GM21367 (cell line): ENCODE measurements at regions not wholly inside any gene's neighbourhood (a gene's known extent, or its start where the extent isn't known, plus 50 kb on each side); places are given as distances from the start of the nearest gene placed in this dataset.
"Not testable (repeated sequence)": the region's sequence is repeated elsewhere in the genome, so short reads cannot be mapped to it uniquely, and the experiment has no call there.

Source experiments
- ATAC-seq: cut with Tn5 transposase; IDR thresholded peaks from one replicate; pipeline ENCODE4 v1.9.1; 2021; ENCODE audit not compliant: unreplicated experiment

DNA sequence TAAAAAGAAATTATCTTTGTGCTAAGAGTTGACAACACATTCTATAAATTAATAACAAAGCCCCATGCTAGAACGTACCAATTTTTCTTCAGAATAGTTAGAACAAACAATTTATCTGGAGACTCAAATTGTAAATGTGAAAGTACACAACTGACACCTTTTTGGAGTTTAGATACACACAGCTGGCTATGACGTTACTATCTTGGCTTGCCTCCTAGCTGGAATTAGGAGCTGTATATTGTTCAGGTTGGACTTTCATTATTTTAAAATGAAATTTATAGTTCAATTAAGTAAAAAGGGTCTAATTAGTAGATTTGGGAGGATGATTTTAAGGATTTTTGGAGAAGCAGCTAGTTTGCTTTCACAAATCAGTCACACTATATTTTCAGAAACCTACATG is 393.9 kb upstream of the RIOK2 start:
- ATAC-seq: no peak

DNA sequence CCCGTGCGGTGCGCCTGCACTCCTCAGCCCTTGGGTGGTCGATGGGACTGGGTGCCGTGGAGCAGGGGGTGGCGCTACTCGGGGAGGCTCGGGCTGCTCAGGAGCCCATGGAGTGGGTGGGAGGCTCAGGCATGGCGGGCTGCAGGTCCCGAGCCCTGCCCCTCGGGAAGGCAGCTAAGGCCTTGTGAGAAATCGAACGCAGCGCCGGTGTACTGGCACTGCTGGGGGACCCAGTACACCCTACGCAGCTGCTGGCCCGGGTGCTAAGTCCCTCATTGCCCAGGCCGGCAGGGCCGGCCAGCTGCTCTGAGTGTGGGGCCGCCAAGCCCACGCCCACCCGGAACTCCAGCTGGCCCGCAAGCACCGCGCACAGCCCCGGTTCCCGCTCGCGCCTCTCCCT is 396.9 kb upstream of the RIOK2 start:
- not testable (repeated sequence) for ATAC-seq

DNA sequence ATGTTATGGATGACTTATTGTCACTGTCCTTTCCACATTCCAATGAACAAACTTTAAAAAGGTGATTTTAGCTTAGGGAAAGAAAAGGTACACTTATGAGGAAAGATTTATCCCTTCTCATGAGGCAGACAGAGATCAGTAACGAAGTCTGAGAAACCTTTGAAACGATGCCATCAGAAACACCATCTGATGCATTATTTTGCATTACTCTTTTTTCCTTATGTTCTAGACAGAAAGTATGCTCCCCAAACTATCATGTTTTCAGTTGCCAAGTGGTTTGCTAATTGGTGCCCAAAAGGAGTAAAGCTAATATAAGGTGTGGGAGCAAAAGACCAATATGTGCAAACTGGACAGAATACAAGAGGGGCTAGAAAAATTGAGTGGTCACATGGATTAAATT is 397.7 kb upstream of the RIOK2 start:
- ATAC-seq: no peak

DNA sequence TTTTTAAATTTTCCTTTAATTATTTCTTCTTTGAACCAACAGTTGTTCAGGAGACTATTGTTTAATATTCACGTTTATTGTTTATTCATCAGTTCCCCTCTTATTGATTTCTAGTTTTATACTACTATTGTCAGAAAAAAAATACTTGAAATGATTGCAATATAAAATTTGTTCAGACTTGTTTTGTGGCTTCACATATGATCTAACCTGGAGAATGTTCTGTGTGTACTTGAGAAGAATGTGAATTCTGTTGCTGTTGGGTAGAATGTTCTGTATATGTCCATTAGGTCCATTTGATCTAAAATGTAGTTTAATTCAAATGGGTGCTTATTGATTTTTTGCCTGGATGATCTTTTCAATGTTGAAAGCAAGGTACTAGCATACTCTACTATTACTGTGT is 408.7 kb upstream of the RIOK2 start:
- no peak for ATAC-seq

DNA sequence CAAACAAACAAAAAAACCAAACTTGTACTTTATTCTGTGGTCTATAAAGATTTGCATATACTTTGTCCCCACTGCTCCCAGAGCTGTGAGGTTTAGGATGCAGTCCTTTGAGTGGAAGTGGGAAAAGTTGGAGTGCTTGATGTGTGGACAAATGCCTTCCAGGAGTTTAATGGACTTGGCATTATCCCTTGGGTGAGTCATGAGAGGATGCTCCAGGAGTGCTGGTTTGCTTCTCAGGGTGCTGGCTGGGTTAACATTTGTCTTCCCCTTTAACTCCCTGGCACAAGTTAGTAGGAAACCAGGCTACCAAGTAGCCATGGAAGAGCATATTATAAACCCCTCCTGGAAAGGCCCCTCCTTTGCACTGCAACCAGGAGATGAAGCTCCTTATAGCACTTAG is 417.4 kb upstream of the RIOK2 start:
- no peak for ATAC-seq

DNA sequence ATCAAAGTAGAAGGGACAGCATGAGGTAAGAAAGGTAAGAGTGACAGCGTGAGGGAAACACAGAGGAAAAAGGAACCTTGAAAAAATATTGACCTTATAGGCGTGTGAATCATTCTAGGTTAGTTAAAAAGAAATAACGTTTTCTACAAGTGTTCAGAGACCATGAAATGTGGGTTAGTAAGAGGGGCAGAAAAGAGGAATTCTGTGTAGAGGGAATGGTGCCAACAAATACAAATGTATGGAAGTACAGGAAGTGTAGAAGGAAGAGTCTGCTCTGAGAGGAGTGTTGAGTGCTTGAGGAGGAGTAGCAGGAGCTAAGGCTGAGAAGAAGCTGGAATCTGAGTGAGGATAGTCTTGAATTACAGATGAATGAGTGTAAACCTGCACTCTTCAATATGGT is 418.6 kb upstream of the RIOK2 start:
- ATAC-seq: no peak

DNA sequence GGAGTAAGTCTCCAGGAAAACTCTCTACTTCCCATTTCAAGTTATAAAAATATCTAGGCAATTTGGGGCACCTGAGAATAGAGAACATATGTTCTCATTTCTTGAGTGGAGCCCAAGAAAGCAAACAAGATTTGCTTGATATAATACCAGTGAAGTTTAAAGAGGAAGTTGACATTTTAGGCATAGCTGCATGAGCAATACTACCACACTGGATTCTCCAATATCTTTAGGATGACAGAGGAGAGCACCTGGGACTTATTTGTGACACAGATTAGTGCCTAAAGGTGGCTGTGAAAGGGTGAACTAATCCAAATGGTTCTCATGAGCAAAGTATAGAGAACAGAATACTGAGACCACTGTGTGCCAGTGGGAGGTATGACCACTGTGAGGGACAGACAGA is 423.5 kb upstream of the RIOK2 start:
- no peak for ATAC-seq

DNA sequence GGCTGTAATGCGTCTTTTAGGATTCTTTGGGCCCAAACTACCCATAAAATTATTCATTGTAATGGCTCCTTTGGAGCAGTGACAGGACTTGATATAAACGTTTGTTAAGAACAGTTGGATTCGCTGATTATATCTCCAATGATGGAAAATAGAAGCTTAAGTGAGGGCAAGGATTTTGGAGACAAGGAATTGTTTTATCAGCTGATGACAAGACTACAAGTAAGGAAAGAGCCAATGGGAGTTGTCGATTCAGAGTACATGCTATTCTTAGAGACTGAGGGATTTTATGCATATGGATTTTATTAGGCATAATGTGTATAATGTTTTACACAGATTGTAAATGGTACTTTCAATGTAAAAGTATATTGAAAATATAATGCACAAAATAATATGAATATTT is 425.5 kb upstream of the RIOK2 start:
- no peak for ATAC-seq

DNA sequence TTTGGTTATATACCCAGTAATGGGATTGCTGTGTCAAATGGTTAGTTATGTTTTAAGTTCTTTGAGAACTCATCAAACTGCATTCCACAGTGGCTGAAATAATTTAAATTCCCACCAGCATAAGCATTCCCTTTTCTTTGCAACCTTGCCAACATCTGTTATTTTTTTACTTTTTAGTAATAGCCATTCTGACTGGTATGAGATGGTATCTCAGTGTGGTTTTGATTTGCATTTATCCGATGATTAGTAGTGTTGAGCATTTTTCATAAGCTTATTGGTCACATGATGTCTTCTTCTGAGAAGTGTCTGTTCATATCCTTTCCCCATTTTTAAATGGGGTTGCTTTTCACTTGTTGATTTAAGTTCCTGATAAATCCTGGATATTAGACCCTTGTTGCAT is 435.7 kb upstream of the RIOK2 start:
- ATAC-seq: no peak

DNA sequence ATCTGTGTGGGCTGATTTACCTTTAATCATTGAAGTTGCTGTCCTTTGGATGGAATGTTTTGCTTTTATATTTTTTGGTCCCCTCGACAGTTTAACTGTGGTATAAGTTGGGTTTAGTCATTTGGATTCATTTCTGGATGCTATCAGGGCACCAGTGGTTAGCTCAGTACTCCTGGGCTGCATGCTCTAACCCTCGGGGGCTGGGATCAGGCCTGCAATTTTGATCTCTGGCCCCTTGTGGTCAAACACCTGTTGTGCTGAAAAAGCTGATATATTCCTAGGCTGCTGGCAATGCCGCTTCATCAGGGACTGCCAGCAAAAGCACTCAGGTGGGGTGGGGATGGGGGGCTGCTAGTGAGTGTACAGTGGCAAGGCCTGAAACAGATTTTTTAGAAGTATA is 440.4 kb upstream of the RIOK2 start:
- no peak for ATAC-seq

DNA sequence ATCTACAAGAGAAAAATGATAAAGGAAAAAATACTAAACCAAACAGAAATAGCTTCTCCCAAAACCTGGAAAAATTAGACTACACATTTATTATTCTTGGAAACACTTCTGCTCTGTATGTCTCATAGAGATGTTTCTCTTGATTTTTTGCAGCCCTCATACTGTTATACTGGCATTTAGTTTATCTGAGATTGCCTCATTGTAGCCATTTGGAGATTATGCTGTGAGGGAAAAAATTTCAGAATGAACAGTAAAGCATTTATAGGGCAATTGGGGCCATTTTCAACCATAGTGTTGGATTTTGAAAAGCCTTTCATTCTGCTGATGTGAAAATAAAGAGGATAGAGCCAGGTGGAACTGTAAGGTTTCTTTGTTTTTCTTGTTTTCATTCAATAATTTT is 441.8 kb upstream of the RIOK2 start:
- no peak for ATAC-seq

DNA sequence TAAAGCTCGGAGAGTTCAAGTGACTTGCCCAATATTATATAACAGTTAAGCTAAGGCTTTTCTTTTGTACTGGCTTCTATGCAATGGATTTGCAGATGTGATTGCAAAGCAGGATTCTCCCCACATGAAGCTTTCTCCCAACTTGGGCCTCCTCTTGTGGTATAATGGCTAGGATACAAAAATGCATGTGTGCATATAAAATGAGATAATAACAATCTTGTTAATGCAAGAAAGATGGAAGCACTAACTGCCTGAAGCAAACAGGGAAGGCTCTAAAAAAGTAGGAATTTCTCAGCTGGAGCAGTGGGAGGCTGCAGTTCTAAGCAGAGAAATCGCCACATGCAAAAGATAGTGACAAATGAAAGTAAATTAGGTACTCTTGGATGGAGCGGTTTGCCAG is 444.2 kb upstream of the RIOK2 start:
- ATAC-seq: no peak

DNA sequence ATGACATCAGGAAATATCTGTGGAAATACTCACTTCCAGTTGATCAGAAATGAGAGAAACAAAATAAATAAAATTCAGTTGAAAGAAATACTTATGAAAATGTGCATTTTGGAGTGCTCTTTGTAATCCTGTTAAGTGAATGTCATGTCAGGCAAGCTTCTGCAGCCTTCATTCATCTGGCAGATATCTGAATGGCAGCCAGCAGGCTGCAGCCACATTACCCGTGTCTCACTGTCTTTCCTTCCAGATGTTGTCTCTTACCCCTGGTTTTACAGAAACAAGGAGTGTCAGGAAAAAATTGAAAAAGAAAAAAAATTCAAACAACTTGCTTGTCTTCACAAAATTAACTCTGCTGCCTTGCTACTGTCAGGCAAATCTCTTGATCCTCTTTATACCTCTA is 445.0 kb upstream of the RIOK2 start:
- ATAC-seq: no peak

DNA sequence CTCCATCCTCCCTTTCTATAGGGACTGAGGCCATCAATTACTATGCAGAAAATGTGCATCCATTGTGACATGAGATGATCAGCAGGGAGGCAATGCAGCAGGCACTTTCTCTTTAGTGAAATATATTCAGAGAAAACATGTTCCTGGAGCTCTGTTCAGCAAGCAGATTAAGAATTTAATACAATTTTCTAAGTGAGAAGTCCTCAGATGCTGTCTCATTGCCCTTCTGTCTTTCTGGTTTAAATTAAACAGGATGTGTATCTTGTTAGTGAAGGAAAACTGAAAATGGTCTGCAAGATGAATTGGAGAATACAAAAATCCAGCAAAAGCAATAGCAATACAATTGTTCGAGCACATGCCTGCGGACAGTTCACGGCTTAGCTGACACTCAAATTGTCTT is 445.8 kb upstream of the RIOK2 start:
- no peak for ATAC-seq

DNA sequence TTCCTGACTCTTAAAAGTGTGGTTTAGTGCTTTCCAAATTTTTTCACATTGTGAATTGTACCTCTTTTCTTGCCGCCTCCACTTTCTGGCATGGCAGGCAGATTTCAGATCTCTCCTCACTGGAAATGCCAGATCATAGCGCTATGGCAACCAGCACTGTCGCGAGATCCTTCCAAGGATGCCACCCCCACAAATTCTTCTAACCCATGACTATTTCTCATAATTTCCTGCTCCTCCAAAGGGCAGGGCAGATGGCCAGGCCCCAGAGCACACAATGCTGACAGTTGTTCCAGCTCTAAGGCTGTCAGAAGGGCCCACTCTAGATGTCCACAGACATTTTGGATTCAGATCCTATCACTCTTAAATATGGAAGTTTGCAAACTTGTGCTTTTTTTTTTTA is 446.2 kb upstream of the RIOK2 start:
- ATAC-seq: no peak

DNA sequence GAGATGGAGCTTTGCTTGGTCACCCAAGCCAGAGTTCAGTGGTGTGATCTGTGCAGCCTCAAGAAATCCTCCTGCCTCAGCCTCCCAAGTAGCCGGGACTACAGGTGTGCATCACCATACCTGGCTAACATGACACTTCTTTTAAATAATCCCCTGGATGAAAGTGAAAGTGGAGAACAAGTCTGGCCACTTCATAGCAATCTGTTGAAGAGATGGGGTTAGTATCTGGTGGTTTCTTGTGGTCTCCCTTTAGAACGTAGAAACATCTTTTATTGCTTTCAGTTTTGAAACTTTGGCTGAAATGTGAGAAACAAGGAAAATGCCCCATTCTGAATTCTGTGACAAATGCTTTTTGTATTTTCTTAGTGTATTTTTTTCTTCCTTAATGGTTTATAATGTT is 452.5 kb upstream of the RIOK2 start:
- no peak for ATAC-seq

DNA sequence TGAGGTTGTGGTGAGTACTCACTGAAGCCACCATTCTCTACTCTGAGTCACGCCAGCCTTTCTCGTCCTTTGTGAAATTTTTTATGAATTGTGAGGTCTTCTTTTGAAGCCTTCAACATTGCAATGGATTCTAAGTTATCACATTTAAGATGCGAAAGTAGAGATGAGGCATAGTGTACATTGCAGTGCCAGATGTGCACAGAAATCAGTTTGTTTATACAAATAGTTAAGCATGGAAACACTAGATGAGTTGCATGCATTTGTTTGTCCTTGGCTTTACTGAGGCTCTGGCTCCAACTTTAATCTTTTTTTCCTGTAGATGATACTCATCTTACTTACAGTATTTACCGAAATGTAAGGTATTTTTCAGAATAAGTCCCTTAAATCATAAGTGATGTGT is 453.7 kb upstream of the RIOK2 start:
- no peak for ATAC-seq

DNA sequence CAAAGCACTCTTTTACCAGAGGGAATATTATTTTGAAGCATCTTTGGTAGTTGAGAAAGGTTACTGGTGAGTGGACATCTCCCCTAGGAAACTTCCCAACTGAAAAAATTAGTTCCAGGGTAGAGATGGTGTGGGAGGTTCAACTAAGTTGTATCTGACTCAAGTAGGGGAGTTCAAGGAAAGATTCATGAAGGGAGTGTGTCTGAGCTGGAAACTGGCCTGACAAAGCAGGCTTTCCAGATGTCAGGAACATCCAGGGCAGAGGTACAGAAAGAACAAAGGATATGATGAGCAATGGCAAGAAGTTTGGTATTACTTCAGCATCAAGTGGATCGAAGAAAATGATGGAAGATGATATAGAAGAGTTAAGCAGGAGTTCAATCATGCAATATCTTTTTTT is 458.0 kb upstream of the RIOK2 start:
- ATAC-seq: no peak

DNA sequence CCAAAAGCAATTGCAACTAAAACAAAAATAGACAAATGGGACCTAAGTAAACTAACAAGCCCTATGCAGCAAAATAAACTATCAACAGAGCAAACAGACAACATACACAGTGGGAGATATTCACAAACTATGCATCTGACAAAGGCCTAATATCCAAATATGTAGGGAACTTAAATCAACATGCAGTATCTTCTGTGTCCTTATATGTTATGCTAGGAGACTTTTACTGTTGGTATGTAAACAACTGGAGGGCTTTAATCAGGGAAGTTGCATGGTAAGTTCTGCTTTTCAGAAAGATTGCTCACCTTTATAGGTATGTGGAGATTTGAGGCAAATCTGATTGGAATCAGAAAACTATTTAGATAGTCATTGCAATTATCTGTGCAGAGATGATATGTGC is 461.2 kb upstream of the RIOK2 start:
- no peak for ATAC-seq

DNA sequence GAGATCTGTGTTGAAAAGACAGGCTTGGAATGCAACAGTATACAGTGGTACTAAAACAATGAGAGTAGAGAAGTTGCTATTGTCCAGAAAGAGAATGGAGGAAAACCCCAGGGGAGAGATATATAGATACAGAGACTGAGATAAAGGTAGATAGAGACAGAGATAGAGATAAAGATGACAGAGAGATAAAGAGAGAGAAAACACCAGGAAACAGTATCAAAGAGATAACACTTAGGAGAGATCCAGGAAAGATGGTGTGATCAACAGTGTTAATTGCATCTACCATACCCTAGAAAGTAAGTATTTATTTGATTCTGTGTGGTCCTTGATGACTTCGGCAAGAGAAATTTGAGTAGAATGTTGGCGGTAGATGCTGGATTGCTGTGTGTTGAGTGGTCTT is 461.8 kb upstream of the RIOK2 start:
- no peak for ATAC-seq

DNA sequence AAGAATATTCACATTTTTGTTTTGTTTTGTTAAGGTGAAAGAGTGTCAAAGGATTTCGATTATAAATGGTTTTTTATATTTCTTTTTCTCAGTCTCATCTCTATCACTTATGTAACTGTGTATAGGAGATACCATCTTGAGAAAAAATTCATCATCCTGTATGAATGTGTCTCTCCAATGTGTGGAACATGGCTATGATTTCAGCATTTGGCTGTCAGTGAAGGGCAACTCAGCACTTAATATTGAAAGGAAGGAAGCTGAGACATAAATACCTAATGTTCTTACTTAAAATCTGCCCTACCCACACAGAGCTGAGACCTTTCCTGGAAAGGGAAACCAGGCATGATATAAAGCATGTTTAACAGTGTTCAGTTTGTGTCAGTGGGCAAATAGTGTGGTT is 474.2 kb upstream of the RIOK2 start:
- ATAC-seq: no peak

DNA sequence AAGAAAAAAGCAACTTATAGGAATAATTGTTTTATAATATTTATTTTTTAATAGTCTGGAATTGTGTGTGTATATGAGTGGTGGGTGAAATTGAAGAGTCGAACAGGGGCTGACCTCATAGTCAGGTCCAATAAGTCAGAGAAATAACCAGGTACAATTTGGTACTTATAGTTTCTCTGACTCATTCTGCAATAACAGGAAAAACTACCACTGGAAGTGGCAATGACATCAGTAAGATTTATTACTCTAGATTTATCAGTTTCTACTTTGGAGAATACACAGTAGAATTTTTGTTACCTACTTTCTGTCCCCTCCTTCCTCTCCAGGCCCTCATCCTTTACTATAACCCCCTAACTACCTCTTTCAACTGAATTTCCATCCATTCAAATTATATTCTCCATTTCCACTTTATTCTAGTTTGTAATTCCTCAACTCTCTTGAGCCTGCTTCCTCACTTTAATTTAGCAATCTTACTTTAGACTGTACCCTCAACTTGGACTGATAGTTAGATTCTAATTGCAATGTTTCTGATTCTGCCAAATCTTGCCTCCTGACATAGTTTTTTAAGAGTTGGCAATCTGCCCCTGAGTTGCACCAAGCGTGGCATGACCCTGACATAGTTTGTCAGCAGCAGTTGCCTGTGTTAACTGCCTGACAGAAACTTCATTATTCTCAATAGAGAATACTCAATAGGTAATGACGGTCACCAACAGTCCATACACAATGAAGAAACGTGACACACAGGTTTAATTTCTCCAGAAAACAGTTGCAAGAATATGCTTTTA is 475.3 kb upstream of the RIOK2 start:
- ATAC-seq: no peak

DNA sequence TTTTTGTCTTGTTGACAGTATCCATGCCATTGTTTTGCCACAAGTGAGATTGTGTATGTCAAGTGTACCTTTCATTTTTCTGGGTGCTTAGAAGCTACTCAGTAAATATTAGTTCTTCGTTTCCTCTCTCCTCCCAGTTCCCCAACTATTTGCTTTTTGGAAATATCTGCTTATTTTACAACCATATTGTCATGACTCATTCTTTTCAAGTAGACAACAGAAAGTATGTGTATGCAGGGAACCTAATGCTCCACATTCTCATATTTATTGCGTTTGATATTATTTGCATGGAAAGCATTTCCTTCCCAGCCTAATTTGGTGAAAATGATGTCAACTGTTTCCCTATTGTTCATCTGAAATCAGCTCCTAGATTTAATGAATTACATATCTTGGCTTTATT is 483.7 kb upstream of the RIOK2 start:
- no peak for ATAC-seq

DNA sequence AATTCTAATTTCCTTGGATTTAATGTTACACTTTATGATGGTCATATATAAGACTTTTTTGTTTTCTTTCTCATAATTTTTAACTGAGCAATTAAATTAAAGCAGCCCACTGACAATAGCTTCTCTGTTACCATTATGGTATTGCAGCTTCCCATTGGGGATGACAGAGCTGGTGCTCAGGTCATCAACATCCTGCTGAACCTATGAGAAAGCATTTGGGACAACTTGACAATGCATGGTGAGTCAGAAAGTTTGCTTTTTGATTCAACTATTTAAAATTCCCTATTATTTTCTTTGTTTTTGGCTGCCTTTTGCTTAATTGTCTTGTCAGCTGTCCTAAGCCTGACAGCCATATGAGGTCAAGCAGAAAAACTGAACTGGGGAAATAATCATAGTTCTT is 487.4 kb upstream of the RIOK2 start:
- ATAC-seq: no peak
